Choroid plexus epithelial cell (primary cell): ENCODE measurements at regions not wholly inside any gene's neighbourhood (a gene's known extent, or its start where the extent isn't known, plus 50 kb on each side); places are given as distances from the start of the nearest gene placed in this dataset.

Experiments used
- DNase-seq: peaks from one replicate; pipeline ENCODE4 v3.0.0-alpha.2; 2010; ENCODE audit warnings: low read depth
- H3K4me3 ChIP-seq: 2 replicates; pipeline ENCODE4 v1.5.1; 2011; ENCODE audit warnings: low read depth, mild to moderate bottlenecking, control low read depth, low read length, moderate library complexity
- CTCF ChIP-seq: conservative IDR thresholded peaks from 2 replicates; pipeline ENCODE4 v1.5.1; 2011; ENCODE audit warnings: low read depth, mild to moderate bottlenecking, control low read depth, inconsistent platforms, low read length, moderate library complexity

GRCh38 chr3:20849975-20850374 is 664.0 kb upstream of the SGO1 start:
- no peak for TF ChIP-seq CTCF
- DNase-seq = no peak
- H3K4me3 ChIP-seq = no peak overlapping the region

GRCh38 chr3:20846832-20847231 is 660.8 kb upstream of the SGO1 start:
- no peak overlapping the region for H3K4me3 ChIP-seq
- TF ChIP-seq CTCF = no peak
- DNase-seq = no peak

- TF ChIP-seq CTCF = no peak
- no peak overlapping the region for H3K4me3 ChIP-seq
- DNase-seq = no peak
Observed at GRCh38 chr3:20846066-20846465, 660.1 kb upstream of the SGO1 start.

- H3K4me3 ChIP-seq = no peak overlapping the region
- no peak for TF ChIP-seq CTCF
- DNase-seq = no peak
Observed at GRCh38 chr3:20844851-20845250, 658.8 kb upstream of the SGO1 start.

- no peak overlapping the region for H3K4me3 ChIP-seq
- no peak for DNase-seq
- no peak for TF ChIP-seq CTCF
Observed at GRCh38 chr3:20842594-20843436, 656.8 kb upstream of the SGO1 start.

GRCh38 chr3:20842002-20842401 is 656.0 kb upstream of the SGO1 start:
- DNase-seq = no peak
- TF ChIP-seq CTCF = no peak
- H3K4me3 ChIP-seq = no peak overlapping the region
